Anterior cingulate cortex (tissue), 58 donors: ENCODE measurements at regions not wholly inside any gene's neighbourhood (a gene's known extent, or its start where the extent isn't known, plus 50 kb on each side); places are given as distances from the start of the nearest gene placed in this dataset.
"Not testable (repeated sequence)": the region's sequence is repeated elsewhere in the genome, so short reads cannot be mapped to it uniquely, and the experiment has no call there.

Source experiments
- DNase-seq, 58 donors: peaks; one replicate each; lab custom pipeline; 2025; lab: John Stamatoyannopoulos, UW

DNA sequence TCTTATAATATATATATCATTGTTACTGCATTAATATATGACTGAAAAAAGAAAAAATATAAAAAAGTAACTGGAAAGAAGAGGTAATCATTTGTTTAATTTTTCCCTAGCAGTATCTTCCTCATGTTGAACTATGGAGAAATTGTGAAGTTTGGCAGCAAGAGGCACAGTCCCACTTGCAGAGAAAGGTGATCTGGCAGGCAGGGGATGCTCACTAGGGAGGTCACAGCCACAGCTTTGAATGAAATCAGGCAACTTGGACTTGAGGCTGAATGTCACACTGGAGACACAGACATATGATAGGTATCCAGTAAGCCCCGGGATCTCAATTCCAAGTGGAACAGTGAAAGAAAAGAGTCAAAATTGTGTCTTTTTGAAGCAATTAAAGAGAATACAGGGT, 149.9 kb upstream of the RORA start:
- no peak for DNase-seq

DNA sequence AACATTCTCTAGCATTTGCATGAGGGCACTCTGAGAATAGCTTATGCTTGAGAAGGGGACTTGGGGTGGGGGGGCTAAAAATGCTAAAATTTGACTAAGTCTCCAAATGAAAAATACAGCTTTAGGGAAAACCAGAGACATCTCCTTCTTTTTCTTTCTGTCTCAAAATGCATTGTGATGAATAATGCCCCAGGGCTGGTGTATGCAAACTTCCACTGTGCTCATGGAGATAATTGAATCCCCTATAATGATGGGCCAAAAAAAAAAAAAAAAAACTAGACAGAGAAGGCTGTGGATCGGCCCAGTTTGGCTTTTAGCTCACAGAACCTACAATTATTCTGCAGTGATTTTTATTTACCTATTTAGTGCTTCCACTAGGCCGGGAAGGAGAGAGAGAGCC, 147.9 kb upstream of the RORA start:
- DNase-seq = no peak

DNA sequence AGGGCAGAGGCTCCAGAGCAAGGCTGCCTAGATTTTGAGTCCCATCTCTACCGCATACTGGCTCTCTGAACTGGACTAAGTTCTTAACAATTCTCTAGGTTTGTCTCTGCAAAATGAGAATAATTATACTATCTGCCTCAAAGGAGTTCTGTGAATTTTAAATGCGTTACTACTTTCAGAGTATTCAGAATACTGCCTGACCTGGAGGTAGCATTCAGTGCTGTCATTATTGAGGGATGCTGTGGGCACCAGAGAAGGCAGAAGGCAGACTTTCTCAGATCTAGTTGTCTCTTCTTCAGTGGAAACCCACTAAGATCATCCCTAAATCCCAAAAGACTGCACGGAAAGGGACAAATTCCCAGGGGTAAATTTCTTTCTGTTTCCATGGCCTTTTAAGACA, 147.4 kb upstream of the RORA start:
- DNase-seq = no peak

DNA sequence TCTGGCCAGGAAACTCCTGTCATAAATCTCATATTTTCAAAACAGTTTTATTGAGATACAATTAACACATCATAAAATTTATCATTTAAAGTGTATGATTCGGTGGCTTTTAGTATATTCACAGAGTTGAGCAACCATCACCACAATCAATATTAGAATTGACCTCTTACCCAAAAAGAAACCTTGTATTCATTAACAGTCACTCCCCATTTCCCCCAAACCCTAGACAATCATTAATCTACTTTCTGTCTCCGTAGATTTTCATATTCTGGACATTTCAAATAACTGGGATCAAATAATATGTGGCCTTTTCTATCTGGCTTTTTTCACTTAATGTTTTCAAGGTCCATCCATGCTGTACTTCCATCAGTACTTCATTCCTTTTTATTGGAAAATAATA, 145.7 kb upstream of the RORA start:
- no peak for DNase-seq

DNA sequence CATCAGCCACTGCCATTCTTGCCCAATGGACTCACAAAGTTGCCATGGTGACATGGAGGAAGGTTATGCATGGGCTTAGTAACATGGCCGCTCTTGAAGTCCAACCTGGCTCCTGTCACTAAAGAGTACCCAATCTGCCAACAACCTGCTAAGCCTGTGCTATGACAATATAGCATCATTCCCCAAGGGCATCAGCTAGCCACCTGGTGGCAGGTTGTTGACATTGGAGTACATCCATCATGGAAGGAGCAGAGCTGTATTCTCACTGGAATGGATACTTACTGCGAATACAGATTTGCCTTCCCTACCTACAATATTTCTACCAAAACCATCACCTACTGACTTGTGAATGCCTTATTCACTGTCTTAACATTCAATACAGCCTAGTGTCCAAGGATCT, 138.9 kb upstream of the RORA start:
- DNase-seq = no peak

DNA sequence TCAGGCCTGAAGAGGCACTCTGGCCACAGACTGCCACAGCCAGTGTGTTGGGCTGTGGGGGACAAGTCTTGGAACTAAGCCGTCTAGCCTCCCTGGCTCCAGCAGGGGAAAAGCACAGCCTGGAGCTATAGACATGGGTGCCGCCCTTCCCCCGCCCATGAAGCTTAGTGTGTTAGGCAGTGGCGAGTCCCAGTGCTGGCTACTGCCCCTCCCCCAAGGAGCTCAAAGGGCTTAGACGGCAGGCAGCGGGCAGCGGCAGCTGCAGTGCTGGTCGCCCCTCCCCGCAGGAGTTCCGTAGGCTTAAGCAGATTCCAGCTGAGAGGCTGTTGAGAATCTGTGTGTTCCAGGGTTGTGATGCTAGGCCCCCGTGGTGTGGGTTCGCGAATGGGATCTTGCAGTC, 135.8 kb upstream of the RORA start:
- no peak for DNase-seq

DNA sequence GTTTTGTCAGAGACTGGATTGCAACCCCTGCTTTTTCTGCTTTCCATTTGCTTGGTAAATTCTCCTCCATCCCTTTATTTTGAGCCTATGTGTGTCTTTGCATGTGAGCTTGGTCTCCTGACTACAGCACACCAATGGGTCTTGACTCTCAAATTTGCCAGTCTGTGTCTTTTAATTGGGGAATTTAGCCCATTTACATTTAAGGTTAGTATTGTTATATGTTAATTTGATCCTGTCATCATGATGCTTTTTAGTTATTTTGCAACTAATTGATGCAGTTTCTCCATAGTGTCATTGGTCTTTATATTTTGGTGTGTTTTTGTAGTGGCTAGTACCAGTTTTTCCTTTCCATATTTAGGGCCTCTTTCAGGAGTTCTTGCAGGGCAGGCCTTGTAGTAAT, 133.8 kb upstream of the RORA start:
- not testable (repeated sequence) for DNase-seq

DNA sequence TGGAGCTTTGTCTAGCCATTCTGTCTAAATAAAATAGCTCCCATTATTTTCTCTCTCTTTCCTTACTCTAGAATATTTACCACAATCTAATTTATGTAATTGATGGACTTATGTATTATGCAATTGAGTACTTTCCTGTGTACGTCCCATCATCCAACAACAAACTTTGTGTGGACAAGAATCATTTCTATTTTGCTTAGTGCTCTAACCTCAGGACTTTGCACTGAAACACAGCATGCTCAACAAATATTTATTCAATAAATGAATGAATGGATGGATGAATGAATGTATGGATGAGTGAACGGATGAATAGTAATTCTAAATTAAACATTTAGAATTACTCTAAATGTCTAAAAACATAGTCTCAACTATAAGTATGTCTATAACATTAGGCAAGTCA, 115.2 kb upstream of the RORA start:
- DNase-seq = no peak

DNA sequence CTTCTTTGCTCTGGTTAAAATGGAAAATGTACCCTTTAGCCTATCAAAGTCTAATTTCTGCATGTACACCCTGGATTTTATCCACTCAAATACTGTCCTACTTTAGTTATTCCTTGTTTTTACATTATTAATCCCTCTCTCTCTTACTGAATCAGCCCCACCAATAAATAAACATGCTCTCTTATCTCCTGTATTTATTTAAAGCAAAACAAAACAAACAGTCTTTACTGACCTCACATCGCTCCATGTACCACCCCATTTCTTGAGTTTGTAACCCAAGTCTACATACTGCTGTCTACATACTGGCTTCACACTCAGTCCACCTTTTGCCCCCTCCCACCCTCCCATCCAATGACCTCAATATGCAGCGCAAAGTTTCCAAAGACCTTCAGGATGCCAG, 113.3 kb upstream of the RORA start:
- no peak for DNase-seq

DNA sequence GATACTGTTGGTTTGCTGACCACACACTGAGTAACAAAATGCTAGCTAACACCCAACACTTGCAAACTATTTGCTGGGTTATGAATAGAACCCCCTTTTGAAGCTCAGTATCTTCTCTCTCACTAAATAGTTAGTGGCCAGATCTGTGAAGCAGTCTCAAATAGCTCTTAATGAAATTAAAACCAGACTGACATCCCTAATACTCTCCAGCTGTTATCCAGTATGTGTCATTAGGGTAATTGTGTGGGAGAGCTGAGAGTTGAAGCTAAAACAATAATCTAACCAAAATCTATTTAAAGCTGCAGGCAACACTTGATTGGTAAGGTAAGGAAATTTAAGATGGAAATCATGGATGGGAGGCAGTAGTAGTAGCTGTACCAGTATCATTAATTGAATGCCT, 110.4 kb upstream of the RORA start:
- DNase-seq = no peak

DNA sequence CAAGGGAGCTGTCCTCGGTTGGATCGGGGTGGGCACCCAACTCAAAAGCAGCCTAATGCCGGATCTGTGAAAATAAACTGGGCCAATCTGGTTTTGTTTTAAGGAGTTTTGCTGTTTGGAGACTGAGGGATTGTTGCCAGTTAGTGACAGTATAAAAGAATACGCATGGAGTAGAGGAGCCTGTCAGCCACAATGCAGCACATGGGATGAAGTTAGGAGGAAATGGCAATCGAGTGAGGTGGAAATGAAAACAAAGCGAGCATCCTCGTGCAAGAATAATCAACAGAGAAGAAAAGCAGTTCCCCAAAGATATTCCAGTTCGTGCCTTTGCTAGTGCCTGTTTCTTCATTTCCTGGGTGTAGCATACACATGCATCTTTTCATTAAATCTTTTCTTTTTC, 108.4 kb upstream of the RORA start:
- no peak for DNase-seq

DNA sequence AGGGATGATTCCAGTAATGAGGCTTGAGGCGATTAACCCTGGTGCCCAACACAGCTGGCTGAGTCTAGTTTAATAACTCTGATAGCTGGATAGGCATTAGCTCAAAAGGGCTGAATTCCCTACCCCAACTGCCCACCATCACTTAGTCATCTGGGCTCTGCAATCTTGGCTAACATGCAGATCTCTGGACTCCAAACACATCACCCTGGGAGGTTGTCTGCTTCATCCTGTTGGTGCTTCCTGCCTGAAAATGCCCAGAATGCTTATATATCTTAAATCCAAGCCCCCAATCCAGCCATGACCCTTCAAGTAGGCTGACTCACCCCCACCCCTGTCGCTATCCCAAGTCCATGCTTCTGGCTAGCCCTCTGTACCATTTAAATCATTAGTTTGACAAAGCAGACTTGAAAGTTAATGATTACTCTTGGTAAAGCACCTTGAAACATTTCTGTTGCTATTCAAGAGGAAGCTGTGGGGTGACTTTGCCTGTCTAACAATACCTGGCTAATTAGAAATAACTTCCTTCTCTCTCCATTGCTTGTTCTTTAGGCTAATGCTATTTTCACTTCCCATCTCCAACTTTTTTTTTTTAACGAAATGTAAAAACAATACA, 107.0 kb upstream of the RORA start:
- DNase-seq = no peak

DNA sequence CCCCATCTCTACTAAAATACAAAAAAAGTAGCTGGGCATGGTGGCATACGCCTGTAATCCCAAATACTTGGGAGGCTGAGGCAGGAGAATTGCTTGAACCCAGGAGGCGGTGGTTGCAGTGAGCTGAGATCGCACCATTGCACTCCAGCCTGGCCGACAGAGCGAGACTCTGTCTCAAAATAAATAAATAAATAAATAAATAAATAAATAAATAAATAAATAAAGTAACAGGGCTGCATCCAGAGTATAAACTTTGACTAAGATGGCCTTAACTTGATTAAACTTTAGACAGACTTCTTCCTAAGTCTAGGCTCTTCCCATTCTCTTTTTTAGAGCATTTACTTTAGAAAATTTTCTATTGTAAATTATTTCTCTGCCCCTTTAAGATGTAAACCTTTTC, 105.6 kb upstream of the RORA start:
- DNase-seq = not testable (repeated sequence)

DNA sequence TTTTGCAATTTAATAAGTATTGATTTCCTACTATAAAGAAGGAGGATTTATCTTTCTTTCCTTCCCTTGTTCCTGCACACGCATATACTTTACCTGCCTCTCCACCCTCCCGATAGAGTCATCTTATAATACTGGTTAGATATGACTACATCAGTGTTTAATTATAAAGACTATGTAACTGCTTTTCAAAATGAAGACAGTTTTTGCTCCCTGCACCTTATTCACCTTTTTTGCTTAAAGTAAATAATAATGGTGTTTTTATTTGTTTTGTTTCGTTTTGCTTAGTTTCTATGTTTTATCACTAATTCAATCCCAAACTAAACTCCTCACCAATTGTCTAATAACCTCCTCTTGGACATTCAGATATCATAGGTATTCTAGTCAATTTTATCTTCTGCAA, 101.9 kb upstream of the RORA start:
- no peak for DNase-seq

DNA sequence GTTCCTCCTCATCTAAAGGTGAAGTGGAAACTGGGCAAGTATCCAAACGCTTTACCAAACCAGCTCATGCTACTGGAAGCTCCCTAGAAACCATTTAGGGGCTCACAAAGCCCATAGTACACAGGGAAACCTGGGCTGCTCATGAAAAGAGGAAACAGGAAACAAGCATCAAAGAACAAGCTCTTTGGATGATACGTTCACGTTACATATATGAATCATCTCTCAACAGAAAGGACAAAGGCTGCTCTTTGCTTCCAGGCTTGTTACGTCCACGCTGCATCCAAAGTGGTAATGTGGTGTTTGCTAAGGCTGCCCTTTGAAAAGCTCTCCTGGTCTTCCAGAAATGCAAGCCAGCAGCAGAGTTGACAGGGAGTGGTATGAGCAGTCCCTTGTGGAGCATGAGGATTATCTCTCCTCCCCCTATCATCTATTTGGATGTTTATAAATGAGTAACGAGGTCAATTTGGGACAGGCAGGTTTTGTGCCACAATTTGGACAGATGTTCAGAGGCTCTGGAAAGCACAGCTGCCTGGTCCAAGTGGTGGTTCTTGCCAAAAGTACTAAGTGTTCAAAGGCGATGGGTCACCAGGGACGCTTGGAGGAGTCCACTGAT, 98.0 kb upstream of the RORA start:
- DNase-seq = no peak

DNA sequence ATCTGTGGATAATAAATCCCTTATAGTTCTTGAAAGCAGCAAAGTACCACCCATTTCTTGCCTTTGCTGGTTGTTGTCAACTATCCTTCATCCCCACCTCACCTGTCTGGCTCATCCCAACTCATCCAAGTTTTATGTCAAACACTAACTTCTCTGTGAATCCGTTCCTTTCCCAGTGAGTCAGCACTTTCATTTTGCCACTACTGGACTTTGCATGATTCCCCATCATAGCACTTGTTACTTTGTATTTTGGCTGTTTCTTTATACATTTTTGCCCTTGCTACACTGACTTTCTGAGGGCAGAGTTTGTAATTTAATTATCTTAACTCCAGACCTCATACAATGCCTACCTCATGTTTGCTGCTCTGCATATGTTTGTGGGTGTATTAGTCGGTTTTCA, 90.8 kb upstream of the RORA start:
- DNase-seq = no peak

DNA sequence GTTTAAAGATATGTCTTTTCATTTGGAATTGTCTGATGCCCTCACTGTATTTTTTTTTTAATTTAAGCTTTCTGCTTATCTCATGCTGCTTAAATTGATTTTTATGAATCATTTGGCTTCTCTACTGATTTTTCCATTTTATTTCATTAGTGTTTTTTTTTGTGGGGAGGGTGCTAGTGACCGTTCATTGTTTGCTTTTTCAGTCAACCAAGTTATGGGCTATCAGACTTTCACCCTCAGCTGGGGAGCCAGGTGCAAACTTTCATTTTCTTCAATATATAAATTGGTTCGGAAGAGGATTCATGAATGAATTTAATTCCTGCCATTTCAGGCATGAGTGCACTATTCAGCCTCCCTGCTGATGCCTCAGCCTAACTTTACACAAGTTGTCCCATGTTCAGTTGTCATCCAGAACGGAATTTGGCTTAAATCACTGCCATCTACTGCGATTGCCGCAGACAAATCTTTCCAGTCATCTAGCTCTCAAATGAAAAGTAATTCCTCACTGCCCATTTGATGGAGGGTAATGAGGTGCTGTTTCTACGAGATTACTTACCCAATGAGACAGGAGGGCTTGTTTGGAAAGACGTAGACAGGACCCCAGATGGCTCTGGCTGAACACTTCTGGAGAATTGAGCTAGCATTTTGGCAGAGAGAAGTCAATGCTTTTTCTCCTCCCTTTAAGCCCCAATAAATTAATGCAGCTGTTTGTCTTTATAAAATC, 89.9 kb upstream of the RORA start:
- DNase-seq = no peak

DNA sequence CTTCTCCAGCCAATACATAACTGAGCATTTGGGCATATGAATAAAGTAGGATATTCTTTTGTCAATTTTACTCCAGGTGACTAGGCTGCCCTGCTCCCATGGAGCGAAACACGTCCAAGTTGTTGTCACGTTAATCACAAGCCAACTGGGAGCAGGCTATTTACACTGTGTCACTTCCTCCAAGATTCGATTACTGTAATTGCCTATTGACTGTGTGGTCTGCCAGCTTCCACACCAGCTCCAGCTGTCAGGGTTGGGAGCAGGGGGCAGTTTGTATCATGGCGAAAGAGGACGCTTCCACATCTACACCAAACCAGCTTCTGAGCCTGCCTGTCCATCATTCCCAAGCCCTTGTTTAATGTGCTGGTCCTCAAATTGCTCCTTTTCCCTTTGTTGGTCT, 89.2 kb upstream of the RORA start:
- no peak for DNase-seq

DNA sequence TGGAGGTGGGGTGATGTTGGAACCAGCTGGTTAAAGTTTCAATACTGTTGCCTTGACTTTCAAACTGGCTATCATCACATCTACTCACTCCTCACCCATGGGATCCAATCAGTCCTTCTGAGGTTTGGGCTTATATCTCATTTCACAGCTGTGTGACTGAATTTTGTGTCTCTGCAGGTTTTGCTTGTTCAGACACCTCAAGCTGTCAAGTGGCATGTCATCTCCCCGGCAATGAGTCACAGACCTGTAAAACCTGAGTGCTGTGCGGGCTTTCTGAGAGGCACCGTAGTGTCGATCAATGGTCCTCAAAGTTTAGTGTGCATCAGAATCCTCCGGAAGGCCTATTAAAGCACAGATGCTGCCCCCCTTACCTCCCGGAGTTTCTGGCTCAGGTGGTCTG, 86.4 kb upstream of the RORA start:
- peak in 1 of 58 donors; percentile 6 for DNase-seq

DNA sequence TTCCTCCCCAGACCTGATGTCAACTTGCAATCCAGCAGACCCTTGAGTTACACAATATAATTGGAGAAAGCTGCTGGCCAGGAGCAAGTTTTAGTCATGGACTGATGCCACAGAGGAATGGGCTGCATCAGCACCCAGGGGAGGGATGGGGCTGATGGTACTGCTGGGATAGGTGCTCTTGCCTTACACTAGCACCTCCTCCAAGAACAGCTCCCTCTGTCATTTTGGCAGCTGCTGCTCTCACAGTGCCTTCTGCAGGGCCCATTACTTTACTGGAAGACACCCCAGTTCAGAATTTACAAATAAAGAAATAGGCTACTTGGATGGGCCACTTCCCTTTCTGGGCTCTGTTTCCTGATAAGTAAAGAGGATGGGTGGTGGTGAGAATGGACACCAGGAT, 85.3 kb upstream of the RORA start:
- no peak for DNase-seq

DNA sequence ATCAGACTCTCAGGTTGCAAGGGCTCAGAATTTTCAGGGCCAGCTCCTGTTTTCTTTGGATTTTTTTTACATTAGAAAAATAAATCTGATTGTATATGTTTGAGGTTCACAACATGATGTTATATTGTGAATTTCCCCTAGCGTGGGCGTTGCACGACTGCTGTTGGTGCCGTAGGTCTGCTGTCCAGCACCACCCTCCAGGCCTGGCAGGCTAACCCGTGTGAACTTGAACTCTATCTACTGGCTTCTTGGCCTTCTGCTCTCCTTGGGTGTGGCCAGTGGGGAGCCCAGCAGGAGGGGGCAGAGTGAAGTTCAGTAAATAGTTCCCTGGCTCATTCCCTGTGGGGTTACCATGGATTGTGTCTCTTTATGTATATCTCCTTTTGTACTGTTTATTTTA, 80.5 kb upstream of the RORA start:
- DNase-seq = no peak

DNA sequence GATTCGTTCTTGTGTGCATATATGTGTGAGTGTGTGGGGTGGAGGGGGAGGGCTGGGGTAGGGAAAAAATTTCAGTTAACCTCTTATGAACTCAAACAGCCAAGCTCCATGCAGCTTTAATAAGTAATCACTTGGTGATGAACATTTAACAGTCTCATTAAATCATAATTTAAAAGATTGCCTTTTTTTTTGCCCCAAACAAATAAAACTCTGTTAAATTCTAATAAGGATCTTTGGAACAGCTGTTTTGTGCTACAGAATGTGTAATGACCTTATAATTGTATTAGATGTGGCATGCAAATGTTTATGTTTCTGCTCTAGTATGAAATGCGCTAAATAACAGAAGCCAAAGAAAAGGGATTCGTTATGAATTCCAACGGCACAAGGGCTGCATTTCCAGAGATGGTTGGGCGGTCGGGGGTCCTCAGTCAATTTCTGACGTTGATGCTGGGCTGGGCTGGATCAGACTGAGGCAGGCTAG, 80.0 kb upstream of the RORA start:
- DNase-seq = no peak
